ENCODE measurements at regions not wholly inside any gene's neighbourhood (a gene's known extent, or its start where the extent isn't known, plus 50 kb on each side); places are given as distances from the start of the nearest gene placed in this dataset.

DNA sequence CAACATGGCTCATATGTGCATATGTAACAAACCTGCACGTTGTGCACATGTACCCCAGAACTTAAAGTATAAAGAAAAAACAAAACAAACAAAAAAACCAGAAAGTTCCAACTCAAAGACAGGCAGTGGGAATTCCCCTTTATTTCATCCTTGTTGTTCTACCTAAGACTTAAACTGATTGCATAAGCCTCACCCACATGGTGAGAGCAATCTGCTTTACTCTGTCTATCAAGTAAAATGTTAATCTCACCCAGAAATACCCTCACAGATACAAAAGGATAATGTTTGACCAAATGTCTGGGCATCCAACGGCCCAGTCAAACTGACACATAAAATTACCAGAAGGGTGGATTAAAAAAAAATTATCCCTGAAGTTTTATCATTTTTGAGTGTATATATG, 190.9 kb upstream of the PLSCR5 start:
- Histone ChIP-seq H3K4me1 (ENCODE audit: control insufficient read depth, insufficient read depth, low read depth, low read length) (no peaks in the 10 kb centered on the region), H3K4me3 (ENCODE audit: insufficient read depth in 1 of 2, low read depth in 1 of 2, low read length in 2 of 2) (no peak overlapping the region), H3K79me1 (replicated peaks; ENCODE audit: low read length, poor library complexity, severe bottlenecking) (no peaks in the 10 kb centered on the region), H3K4me2 (ENCODE audit: low read length, poor library complexity, severe bottlenecking) (no peak overlapping the region), H2BK5ac (ENCODE audit: low read depth, low read length, poor library complexity, severe bottlenecking) (no peak overlapping the region), H3K9ac (ENCODE audit: low read length) (no peak overlapping the region), H4K8ac (ENCODE audit: low read length) (no peak overlapping the region), H2BK15ac (ENCODE audit: low read depth, poor library complexity, severe bottlenecking) (no peak overlapping the region), H2AK5ac (ENCODE audit: low read length, severe bottlenecking) (no peak overlapping the region), H3K9me3 (ENCODE audit: control insufficient read depth, low read length) (no peaks in the 10 kb centered on the region), H3K18ac (ENCODE audit: low read depth in 1 of 2, low read length in 2 of 2) (no peak overlapping the region), H3K4ac (ENCODE audit: low read depth in 1 of 2, low read length in 2 of 2) (no peak overlapping the region), H3K27me3 (ENCODE audit: control insufficient read depth in 1 of 2, insufficient read depth in 1 of 2, low read length in 2 of 2) (no peaks in the 10 kb centered on the region), H2BK12ac (ENCODE audit: low read length in 2 of 2) (no peak overlapping the region), H4K91ac (ENCODE audit: low read length) (no peak overlapping the region), H2AFZ (ENCODE audit: low read depth, low read length) (no peak overlapping the region), H3K27ac (ENCODE audit: low read length, poor library complexity, severe bottlenecking) (no peak overlapping the region), H3K36me3 (ENCODE audit: control insufficient read depth in 1 of 2, insufficient read depth in 2 of 2, low read depth in 1 of 2, low read length in 2 of 2) (no peaks in the 10 kb centered on the region), H3K14ac (ENCODE audit: low read length in 2 of 2) (no peak overlapping the region), H2BK120ac (ENCODE audit: low read depth, low read length) (no peak overlapping the region), H3K23ac (ENCODE audit: low read length in 2 of 2) (no peak overlapping the region)
- DNase-seq = no peak
- 46% methylated on average over 1 of the region's 2 CpGs for WGBS

DNA sequence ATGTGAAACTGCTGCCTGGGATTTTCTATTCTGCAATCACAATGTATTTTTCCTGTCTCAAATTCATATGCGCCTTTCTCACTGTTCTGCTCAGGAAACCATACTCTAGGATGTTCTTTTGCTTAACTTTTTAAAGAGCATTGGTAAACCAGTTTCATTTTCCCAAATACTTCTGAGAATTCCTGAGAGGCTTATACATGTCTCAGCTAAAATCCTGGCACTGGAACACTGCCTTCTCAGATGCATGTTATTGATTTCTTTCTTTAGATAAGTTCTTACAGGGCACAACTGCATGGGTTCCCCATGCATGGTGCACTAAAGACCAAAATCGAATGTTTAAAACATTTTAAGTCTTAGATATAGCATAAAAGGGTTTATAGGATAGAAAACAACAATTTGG, 178.3 kb upstream of the PLSCR5 start:
- H3K14ac ChIP-seq (ENCODE audit: low read length in 2 of 2) = no peak overlapping the region
- WGBS = 92% methylated on average over 1 of the region's 2 CpGs
- H2BK120ac ChIP-seq (ENCODE audit: low read depth, low read length) = no peak overlapping the region
- no peak overlapping the region for H3K23ac ChIP-seq (ENCODE audit: low read length in 2 of 2)
- H3K18ac ChIP-seq (ENCODE audit: low read depth in 1 of 2, low read length in 2 of 2) = no peak overlapping the region
- H3K4me2 ChIP-seq (ENCODE audit: low read length, poor library complexity, severe bottlenecking) = no peak overlapping the region
- peak overlapping the region in 1 of 2 experiments; percentile 4 for H3K4me3 ChIP-seq (ENCODE audit: insufficient read depth in 1 of 2, low read depth in 1 of 2, low read length in 2 of 2)
- no peak for DNase-seq
- H3K79me1 ChIP-seq (replicated peaks; ENCODE audit: low read length, poor library complexity, severe bottlenecking) = no peaks in the 10 kb centered on the region
- no peaks in the 10 kb centered on the region for H3K4me1 ChIP-seq (ENCODE audit: control insufficient read depth, insufficient read depth, low read depth, low read length)
- H3K27ac ChIP-seq (ENCODE audit: low read length, poor library complexity, severe bottlenecking) = no peak overlapping the region
- H3K9me3 ChIP-seq (ENCODE audit: control insufficient read depth, low read length) = no peaks in the 10 kb centered on the region
- H2BK5ac ChIP-seq (ENCODE audit: low read depth, low read length, poor library complexity, severe bottlenecking) = no peak overlapping the region
- no peak overlapping the region for H4K91ac ChIP-seq (ENCODE audit: low read length)
- H3K36me3 ChIP-seq (ENCODE audit: control insufficient read depth in 1 of 2, insufficient read depth in 2 of 2, low read depth in 1 of 2, low read length in 2 of 2) = no peaks in the 10 kb centered on the region
- peak overlapping the region; percentile 38 for H3K9ac ChIP-seq (ENCODE audit: low read length)
- H2BK15ac ChIP-seq (ENCODE audit: low read depth, poor library complexity, severe bottlenecking) = no peak overlapping the region
- H3K4ac ChIP-seq (ENCODE audit: low read depth in 1 of 2, low read length in 2 of 2) = no peak overlapping the region
- H2AK5ac ChIP-seq (ENCODE audit: low read length, severe bottlenecking) = no peak overlapping the region
- H2BK12ac ChIP-seq (ENCODE audit: low read length in 2 of 2) = no peak overlapping the region
- no peak overlapping the region for H2AFZ ChIP-seq (ENCODE audit: low read depth, low read length)
- no peaks in the 10 kb centered on the region for H3K27me3 ChIP-seq (ENCODE audit: control insufficient read depth in 1 of 2, insufficient read depth in 1 of 2, low read length in 2 of 2)
- H4K8ac ChIP-seq (ENCODE audit: low read length) = no peak overlapping the region

DNA sequence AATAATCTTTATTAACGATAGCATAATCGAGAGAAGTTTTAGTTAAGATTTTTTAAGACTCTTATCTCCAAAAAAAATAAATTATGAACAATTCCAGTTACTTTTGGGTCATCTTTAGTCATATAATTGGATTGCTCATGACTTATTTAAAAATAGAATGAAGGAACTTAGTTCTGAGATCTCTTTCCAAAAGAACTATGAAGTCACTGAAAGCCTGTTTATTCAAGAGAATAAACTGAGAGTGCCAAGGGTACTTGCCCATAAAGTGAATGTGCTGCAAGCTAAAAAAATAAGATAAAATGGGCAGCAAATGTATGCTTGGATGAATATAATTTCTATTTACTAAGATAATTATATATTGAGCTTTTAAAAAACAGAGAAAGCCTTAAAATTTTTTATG, 176.5 kb upstream of the PLSCR5 start:
- H2BK12ac ChIP-seq (ENCODE audit: low read length in 2 of 2) = no peak overlapping the region
- H2BK120ac ChIP-seq (ENCODE audit: low read depth, low read length) = no peak overlapping the region
- no peaks in the 10 kb centered on the region for H3K79me1 ChIP-seq (replicated peaks; ENCODE audit: low read length, poor library complexity, severe bottlenecking)
- no peak overlapping the region for H3K23ac ChIP-seq (ENCODE audit: low read length in 2 of 2)
- no peak overlapping the region for H2BK15ac ChIP-seq (ENCODE audit: low read depth, poor library complexity, severe bottlenecking)
- H3K4me3 ChIP-seq (ENCODE audit: insufficient read depth in 1 of 2, low read depth in 1 of 2, low read length in 2 of 2) = no peak overlapping the region
- H4K91ac ChIP-seq (ENCODE audit: low read length) = no peak overlapping the region
- WGBS = no CpG with 5 or more reads among the region's 2 CpGs
- no peak for DNase-seq
- no peak overlapping the region for H3K27ac ChIP-seq (ENCODE audit: low read length, poor library complexity, severe bottlenecking)
- H3K4me1 ChIP-seq (ENCODE audit: control insufficient read depth, insufficient read depth, low read depth, low read length) = no peaks in the 10 kb centered on the region
- H3K4me2 ChIP-seq (ENCODE audit: low read length, poor library complexity, severe bottlenecking) = no peak overlapping the region
- no peak overlapping the region for H2AFZ ChIP-seq (ENCODE audit: low read depth, low read length)
- H2BK5ac ChIP-seq (ENCODE audit: low read depth, low read length, poor library complexity, severe bottlenecking) = no peak overlapping the region
- no peaks in the 10 kb centered on the region for H3K9me3 ChIP-seq (ENCODE audit: control insufficient read depth, low read length)
- no peaks in the 10 kb centered on the region for H3K27me3 ChIP-seq (ENCODE audit: control insufficient read depth in 1 of 2, insufficient read depth in 1 of 2, low read length in 2 of 2)
- H3K36me3 ChIP-seq (ENCODE audit: control insufficient read depth in 1 of 2, insufficient read depth in 2 of 2, low read depth in 1 of 2, low read length in 2 of 2) = no peaks in the 10 kb centered on the region
- no peak overlapping the region for H2AK5ac ChIP-seq (ENCODE audit: low read length, severe bottlenecking)
- H3K4ac ChIP-seq (ENCODE audit: low read depth in 1 of 2, low read length in 2 of 2) = no peak overlapping the region
- no peak overlapping the region for H3K18ac ChIP-seq (ENCODE audit: low read depth in 1 of 2, low read length in 2 of 2)
- peak overlapping the region; percentile 72 for H3K9ac ChIP-seq (ENCODE audit: low read length)
- H4K8ac ChIP-seq (ENCODE audit: low read length) = no peak overlapping the region
- no peak overlapping the region for H3K14ac ChIP-seq (ENCODE audit: low read length in 2 of 2)

DNA sequence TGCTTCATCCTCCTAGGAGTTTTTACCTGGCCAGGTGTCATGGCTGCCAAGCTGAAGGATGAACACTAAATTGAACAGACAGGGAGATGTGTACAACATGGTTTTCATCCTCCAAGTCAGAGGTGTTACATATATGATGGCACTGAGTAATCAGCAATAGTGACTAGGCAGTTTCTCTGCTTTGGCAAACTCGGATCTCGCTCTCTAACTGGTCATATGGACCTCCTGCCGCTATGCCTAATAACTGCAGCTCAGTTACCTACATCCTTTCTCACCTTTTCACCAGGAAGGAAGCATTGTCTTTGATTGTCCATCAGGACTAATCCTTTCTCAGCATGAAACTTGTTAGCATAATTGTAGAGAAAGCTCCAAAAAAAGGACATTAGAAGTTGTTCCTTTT, 175.9 kb upstream of the PLSCR5 start:
- Histone ChIP-seq H2BK12ac (ENCODE audit: low read length in 2 of 2) (no peak overlapping the region), H3K14ac (ENCODE audit: low read length in 2 of 2) (no peak overlapping the region), H3K4me2 (ENCODE audit: low read length, poor library complexity, severe bottlenecking) (no peak overlapping the region), H3K9me3 (ENCODE audit: control insufficient read depth, low read length) (no peaks in the 10 kb centered on the region), H3K9ac (ENCODE audit: low read length) (peak overlapping the region; percentile 72), H2BK5ac (ENCODE audit: low read depth, low read length, poor library complexity, severe bottlenecking) (no peak overlapping the region), H3K4me1 (ENCODE audit: control insufficient read depth, insufficient read depth, low read depth, low read length) (no peaks in the 10 kb centered on the region), H3K23ac (ENCODE audit: low read length in 2 of 2) (no peak overlapping the region), H3K4me3 (ENCODE audit: insufficient read depth in 1 of 2, low read depth in 1 of 2, low read length in 2 of 2) (no peak overlapping the region), H3K27ac (ENCODE audit: low read length, poor library complexity, severe bottlenecking) (no peak overlapping the region), H3K27me3 (ENCODE audit: control insufficient read depth in 1 of 2, insufficient read depth in 1 of 2, low read length in 2 of 2) (no peaks in the 10 kb centered on the region), H2BK120ac (ENCODE audit: low read depth, low read length) (no peak overlapping the region), H3K79me1 (replicated peaks; ENCODE audit: low read length, poor library complexity, severe bottlenecking) (no peaks in the 10 kb centered on the region), H3K36me3 (ENCODE audit: control insufficient read depth in 1 of 2, insufficient read depth in 2 of 2, low read depth in 1 of 2, low read length in 2 of 2) (no peaks in the 10 kb centered on the region), H2AK5ac (ENCODE audit: low read length, severe bottlenecking) (no peak overlapping the region), H2AFZ (ENCODE audit: low read depth, low read length) (no peak overlapping the region), H4K91ac (ENCODE audit: low read length) (no peak overlapping the region), H4K8ac (ENCODE audit: low read length) (no peak overlapping the region), H3K4ac (ENCODE audit: low read depth in 1 of 2, low read length in 2 of 2) (no peak overlapping the region), H2BK15ac (ENCODE audit: low read depth, poor library complexity, severe bottlenecking) (no peak overlapping the region), H3K18ac (ENCODE audit: low read depth in 1 of 2, low read length in 2 of 2) (no peak overlapping the region)
- DNase-seq = no peak
- WGBS = 64% methylated on average over 3 of the region's 3 CpGs
